HepG2 (cell line): ENCODE measurements at regions not wholly inside any gene's neighbourhood (a gene's known extent, or its start where the extent isn't known, plus 50 kb on each side); places are given as distances from the start of the nearest gene placed in this dataset.

Source experiments
- ATAC-seq: fragments of 200-7000 bp; cut with Tn5 transposase; 3 replicates; pipeline ENCODE4 v1.9.1; 2020; ENCODE audit warnings: mild to moderate bottlenecking, moderate library complexity
- BruUV-seq: library from RNA; stranded (reverse); fragments of 400-500 nt; replicated peaks from 2 replicates; lab custom pipeline; 2021; lab: Mats Ljungman, UMichigan
- CTCF ChIA-PET: fragments of 300-600 bp; formaldehyde crosslinking; extraction: SDS; loops from one replicate; lab custom pipeline; 2021; ENCODE audit warnings: low total read pairs, inconsistent platforms, low intra/inter-chr PET ratio; lab: Yijun Ruan, JAX
- POLR2A ChIA-PET: fragments of 350-600 bp; sonication (Branson Sonifier 250); formaldehyde crosslinking; loops from one replicate; lab custom pipeline; 2020; ENCODE audit warnings: antibody characterized with exemption, inconsistent platforms; lab: Yijun Ruan, JAX
- DNase-seq: peaks from one replicate; pipeline ENCODE4 v3.0.0-alpha.2; 2015; ENCODE audit warnings: low spot score
- FAIRE-seq: peaks from 3 replicates; lab custom pipeline; 2011; peaks lifted over from hg19 to GRCh38; lab: Jason Lieb, UNC
- H2AFZ ChIP-seq: one replicate; pipeline ENCODE4 v1.6.1; 2011; ENCODE audit warnings: low read length, inconsistent platforms
- H3K27ac ChIP-seq: fragments of 300-600 bp; 3 replicates; pipeline ENCODE4 v1.8.0; 2011; ENCODE audit warnings: mixed run types, mild to moderate bottlenecking, mixed read lengths, low read length, inconsistent platforms; ENCODE audit not compliant: insufficient read depth; ENCODE audit errors: extremely low read length
- H3K27me3 ChIP-seq, 2 experiments: fragments of 200-600 bp in 1 of 2; 2 replicates in 1 of 2; 3 replicates in 1 of 2; pipeline versions ENCODE4 v1.6.0 to v1.8.0; 2011; ENCODE audit warnings: low read length in 2 of 2, mild to moderate bottlenecking in 2 of 2, moderate library complexity in 2 of 2, inconsistent platforms in 1 of 2; ENCODE audit not compliant: insufficient read depth in 2 of 2, control insufficient read depth in 1 of 2
- H3K36me3 ChIP-seq, 2 experiments: fragments of 200-600 bp in 1 of 2; replicated peaks in 1 of 2; 2 replicates in 1 of 2; 3 replicates in 1 of 2; pipeline versions ENCODE4 v1.5.1 to v1.8.0; 2011; ENCODE audit warnings: low read length in 2 of 2, inconsistent platforms in 1 of 2; ENCODE audit not compliant: insufficient read depth in 2 of 2, control insufficient read depth in 1 of 2
- H3K4me1 ChIP-seq: 2 replicates; pipeline ENCODE4 v1.5.1; 2012; ENCODE audit warnings: low read length, inconsistent platforms; ENCODE audit not compliant: insufficient read depth
- H3K4me2 ChIP-seq: 2 replicates; pipeline ENCODE4 v1.6.0; 2011; ENCODE audit warnings: low read depth, low read length, inconsistent platforms
- H3K4me3 ChIP-seq, 3 experiments: fragments of 200-600 bp in 1 of 3; sonication (generic), shearing (Covaris generic) in 1 of 3; replicated peaks in 1 of 3; 2 replicates each; pipeline ENCODE4 v1.5.1; 2011 to 2016; ENCODE audit warnings: low read length in 3 of 3, inconsistent platforms in 2 of 3, low read depth in 2 of 3, mild to moderate bottlenecking in 2 of 3, control low read depth in 1 of 3, mixed read lengths in 1 of 3; ENCODE audit not compliant: insufficient read depth in 1 of 3
- H3K79me2 ChIP-seq: one replicate; pipeline ENCODE4 v1.6.1; 2011; ENCODE audit warnings: low read length, inconsistent platforms; ENCODE audit not compliant: insufficient read depth
- H3K9ac ChIP-seq: 2 replicates; pipeline ENCODE4 v1.6.0; 2011; ENCODE audit warnings: mild to moderate bottlenecking, low read depth, low read length, inconsistent platforms; ENCODE audit not compliant: insufficient read depth
- H3K9me3 ChIP-seq: 2 replicates; pipeline ENCODE4 v1.5.1; 2012; ENCODE audit warnings: mild to moderate bottlenecking, low read length
- H4K20me1 ChIP-seq: 2 replicates; pipeline ENCODE4 v1.6.0; 2011; ENCODE audit warnings: inconsistent platforms, mild to moderate bottlenecking, low read length, moderate library complexity; ENCODE audit not compliant: insufficient read depth
- ATM ChIP-seq: fragments of 450-650 bp; IDR thresholded peaks from 2 replicates; pipeline ENCODE4 v1.7.1; 2017; ENCODE audit warnings: mild to moderate bottlenecking, borderline replicate concordance
- BORCS8-MEF2B ChIP-seq: sonication (generic); formaldehyde crosslinking; IDR thresholded peaks from 2 replicates; pipeline ENCODE4 v1.8.0; 2022; ENCODE audit warnings: mild to moderate bottlenecking, missing genetic modification reagents
- KAT2B ChIP-seq: fragments of 150-350 bp; IDR thresholded peaks from 2 replicates; pipeline ENCODE4 v1.6.1; 2014; ENCODE audit warnings: low read depth, low read length, borderline replicate concordance
- MTA1 ChIP-seq: sonication (generic); formaldehyde crosslinking; IDR thresholded peaks from 2 replicates; pipeline ENCODE4 v1.4.0; 2020; ENCODE audit warnings: missing genetic modification reagents, mild to moderate bottlenecking, borderline replicate concordance
- MTF1 ChIP-seq: sonication (generic); formaldehyde crosslinking; IDR thresholded peaks from 2 replicates; pipeline ENCODE4 v1.5.0; 2020; ENCODE audit warnings: missing genetic modification reagents
- REST ChIP-seq, 2 experiments: IDR thresholded peaks; 2 replicates each; pipeline ENCODE4 v1.6.1; 2011 to 2012; ENCODE audit warnings: low read length in 2 of 2, borderline replicate concordance in 1 of 2, low read depth in 1 of 2, mild to moderate bottlenecking in 1 of 2, moderate library complexity in 1 of 2
- SRSF1 ChIP-seq: fragments of 200-400 bp; formaldehyde crosslinking; optimal IDR thresholded peaks from 2 replicates; pipeline ENCODE3; 2017; ENCODE audit warnings: mild to moderate bottlenecking, low read depth, low read length, moderate library complexity
- XRCC5 ChIP-seq: fragments of 200-400 bp; formaldehyde crosslinking; optimal IDR thresholded peaks from 2 replicates; pipeline ENCODE3; 2017; ENCODE audit warnings: mild to moderate bottlenecking, low read length
- ZBTB25 ChIP-seq: IDR thresholded peaks from 2 replicates; pipeline ENCODE4 v1.6.1; 2018; ENCODE audit warnings: missing genetic modification reagents
- ZNF567 ChIP-seq: sonication (generic); formaldehyde crosslinking; IDR thresholded peaks from 2 replicates; pipeline ENCODE4 v1.8.1; 2023; ENCODE audit warnings: mild to moderate bottlenecking, missing genetic modification reagents, borderline replicate concordance
- ZNF780A ChIP-seq: sonication (generic); formaldehyde crosslinking; IDR thresholded peaks from 2 replicates; pipeline ENCODE4 v1.8.0; 2022; ENCODE audit warnings: mild to moderate bottlenecking, missing genetic modification reagents, moderate library complexity
- ZNF83 ChIP-seq: sonication (generic); formaldehyde crosslinking; IDR thresholded peaks from 2 replicates; pipeline ENCODE4 v1.4.0; 2020; ENCODE audit warnings: missing genetic modification reagents, mild to moderate bottlenecking, borderline replicate concordance
- ZSCAN29 ChIP-seq: sonication (generic); formaldehyde crosslinking; conservative IDR thresholded peaks from 2 replicates; pipeline ENCODE4 v1.4.0; 2020; ENCODE audit warnings: mild to moderate bottlenecking, missing genetic modification reagents
- WGBS: methylation state at CpG from one replicate; pipeline ENCODE4 v1.1.6; 2017; ENCODE audit warnings: low lambda C conversion rate; 5-methylcytosine and 5-hydroxymethylcytosine counted together
- in situ Hi-C: cut with HindIII; loops from 2 replicates; pipeline ENCODE4 v1.10.0; 2017; ENCODE audit warnings: low pct_unique_long_range_greater_than_20kb; ENCODE audit not compliant: extremely low pct_ligation_motif_present
- intact Hi-C: fragments of 100-400 bp; cut with micrococcal nuclease; formaldehyde crosslinking; loops from one replicate; pipeline ENCODE4 v1.10.0; 2022; ENCODE audit not compliant: unreplicated experiment
- TF ChIP-seq, protein P1 (sequence below): sonication (generic); formaldehyde crosslinking; IDR thresholded peaks from 2 replicates; pipeline ENCODE4 v1.4.0; 2020; ENCODE audit warnings: missing genetic modification reagents

- no peak for TF ChIP-seq KAT2B
- no peak for TF ChIP-seq MTA1 (CRISPR knock-in tag)
- no peak for TF ChIP-seq ZNF83 (CRISPR knock-in tag)
- no peak for TF ChIP-seq ZNF780A (CRISPR knock-in tag)
- TF ChIP-seq ZSCAN29 (CRISPR knock-in tag) = no peak
- TF ChIP-seq ZNF567 (CRISPR knock-in tag) = no peak
- no peak for TF ChIP-seq MTF1 (CRISPR knock-in tag)
Measured at GRCh38 chr2:208929894-208930427, 493.9 kb upstream of the MAP2 start (continued).

GRCh38 chr2:208935531-208935930 lies 488.3 kb upstream of the MAP2 start:
- FAIRE-seq (no peak), ATAC-seq (no peak), DNase-seq (no peak)
- Histone ChIP-seq H3K36me3 (no peaks in the 10 kb centered on the region), H3K4me3 (no peak overlapping the region), H2AFZ (no peak overlapping the region), H3K4me1 (no peaks in the 10 kb centered on the region), H3K27ac (no peak overlapping the region), H3K4me2 (no peak overlapping the region), H3K27me3 (no peaks in the 10 kb centered on the region), H3K9me3 (no peaks in the 10 kb centered on the region), H4K20me1 (no peaks in the 10 kb centered on the region), H3K79me2 (no peaks in the 10 kb centered on the region), H3K9ac (no peak overlapping the region)
- BruUV-seq = no TSS peak
- POLR2A ChIA-PET = no interaction called here
- CTCF ChIA-PET = no interaction called here
- in situ Hi-C loops (no loop called here), intact Hi-C loops (no loop called here)
- 2% methylated on average over 2 of the region's 2 CpGs for WGBS
- TF ChIP-seq XRCC5 (no peak), BORCS8-MEF2B (no peak), ZBTB25 (CRISPR knock-in tag) (no peak), SRSF1 (no peak), REST (IDR thresholded peaks at IDR 0.05; ENCODE audit: borderline replicate concordance in 1 of 2, low read depth in 1 of 2, low read length in 2 of 2) (no peak), ATM (no peak)
- TF ChIP-seq, protein P1, sequence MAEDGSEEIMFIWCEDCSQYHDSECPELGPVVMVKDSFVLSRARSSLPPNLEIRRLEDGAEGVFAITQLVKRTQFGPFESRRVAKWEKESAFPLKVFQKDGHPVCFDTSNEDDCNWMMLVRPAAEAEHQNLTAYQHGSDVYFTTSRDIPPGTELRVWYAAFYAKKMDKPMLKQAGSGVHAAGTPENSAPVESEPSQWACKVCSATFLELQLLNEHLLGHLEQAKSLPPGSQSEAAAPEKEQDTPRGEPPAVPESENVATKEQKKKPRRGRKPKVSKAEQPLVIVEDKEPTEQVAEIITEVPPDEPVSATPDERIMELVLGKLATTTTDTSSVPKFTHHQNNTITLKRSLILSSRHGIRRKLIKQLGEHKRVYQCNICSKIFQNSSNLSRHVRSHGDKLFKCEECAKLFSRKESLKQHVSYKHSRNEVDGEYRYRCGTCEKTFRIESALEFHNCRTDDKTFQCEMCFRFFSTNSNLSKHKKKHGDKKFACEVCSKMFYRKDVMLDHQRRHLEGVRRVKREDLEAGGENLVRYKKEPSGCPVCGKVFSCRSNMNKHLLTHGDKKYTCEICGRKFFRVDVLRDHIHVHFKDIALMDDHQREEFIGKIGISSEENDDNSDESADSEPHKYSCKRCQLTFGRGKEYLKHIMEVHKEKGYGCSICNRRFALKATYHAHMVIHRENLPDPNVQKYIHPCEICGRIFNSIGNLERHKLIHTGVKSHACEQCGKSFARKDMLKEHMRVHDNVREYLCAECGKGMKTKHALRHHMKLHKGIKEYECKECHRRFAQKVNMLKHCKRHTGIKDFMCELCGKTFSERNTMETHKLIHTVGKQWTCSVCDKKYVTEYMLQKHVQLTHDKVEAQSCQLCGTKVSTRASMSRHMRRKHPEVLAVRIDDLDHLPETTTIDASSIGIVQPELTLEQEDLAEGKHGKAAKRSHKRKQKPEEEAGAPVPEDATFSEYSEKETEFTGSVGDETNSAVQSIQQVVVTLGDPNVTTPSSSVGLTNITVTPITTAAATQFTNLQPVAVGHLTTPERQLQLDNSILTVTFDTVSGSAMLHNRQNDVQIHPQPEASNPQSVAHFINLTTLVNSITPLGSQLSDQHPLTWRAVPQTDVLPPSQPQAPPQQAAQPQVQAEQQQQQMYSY = no peak
